GM19328 (cell line): ENCODE measurements at regions not wholly inside any gene's neighbourhood (a gene's known extent, or its start where the extent isn't known, plus 50 kb on each side); places are given as distances from the start of the nearest gene placed in this dataset.

Experiments used
- ATAC-seq: cut with Tn5 transposase; IDR thresholded peaks from one replicate; pipeline ENCODE4 v1.9.1; 2021; ENCODE audit warnings: mild to moderate bottlenecking, moderate library complexity; ENCODE audit not compliant: unreplicated experiment

DNA sequence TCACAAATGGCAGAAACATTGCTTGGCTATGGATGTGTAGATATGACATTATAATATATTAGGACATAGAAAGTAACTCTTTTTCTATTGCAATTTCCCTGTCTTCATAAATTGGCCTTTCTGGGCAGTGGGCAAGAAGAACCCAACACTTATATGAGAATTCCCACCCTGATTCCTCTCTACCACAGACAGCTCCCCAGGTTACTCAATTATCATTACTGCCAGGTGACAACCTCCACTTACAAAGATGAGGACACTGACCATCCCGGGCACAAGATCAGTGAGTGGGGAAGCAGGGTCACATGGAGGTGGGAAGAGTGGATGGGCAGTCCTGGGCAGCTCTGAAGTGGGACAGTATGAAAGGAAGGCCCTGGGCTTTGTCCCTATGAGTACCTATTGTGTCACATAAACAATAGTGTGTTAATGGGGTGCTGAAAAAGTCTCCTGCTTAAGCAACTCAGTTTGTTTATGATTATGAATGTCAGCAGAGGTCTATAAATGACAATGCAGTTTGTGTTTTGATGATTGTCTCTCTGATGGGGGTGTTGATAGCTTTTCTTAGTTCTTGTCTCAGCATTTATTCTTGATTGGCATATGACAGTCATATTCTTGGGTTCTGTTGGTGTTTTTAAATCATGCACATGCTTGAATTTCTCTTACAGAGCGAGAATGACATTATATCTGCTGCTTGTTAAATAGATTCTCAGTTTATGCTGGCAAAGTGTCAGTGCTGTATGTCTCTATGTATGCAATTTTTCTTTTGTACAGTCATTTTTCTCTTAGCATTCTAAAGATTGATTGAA lies 99.9 kb downstream of the SLIT2 start:
- ATAC-seq = no peak

DNA sequence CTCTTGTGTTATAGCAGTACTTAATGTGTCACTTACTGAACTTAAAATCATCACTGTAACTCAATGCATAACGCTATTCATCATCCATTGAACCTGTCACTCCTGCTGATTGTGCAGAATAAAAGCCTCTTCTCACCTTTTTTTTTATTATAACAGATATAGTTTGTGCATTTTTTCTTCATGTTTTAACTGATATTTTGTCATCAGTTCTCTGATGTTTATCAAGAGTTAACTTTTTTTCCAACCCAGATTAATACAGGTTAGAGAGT lies 100.4 kb downstream of the SLIT2 start:
- ATAC-seq = no peak

GRCh38 chr4:20353646-20354045 lies 101.9 kb downstream of the SLIT2 start:
- no peak for ATAC-seq

GRCh38 chr4:20354120-20354519 lies 102.4 kb downstream of the SLIT2 start:
- no peak for ATAC-seq

DNA sequence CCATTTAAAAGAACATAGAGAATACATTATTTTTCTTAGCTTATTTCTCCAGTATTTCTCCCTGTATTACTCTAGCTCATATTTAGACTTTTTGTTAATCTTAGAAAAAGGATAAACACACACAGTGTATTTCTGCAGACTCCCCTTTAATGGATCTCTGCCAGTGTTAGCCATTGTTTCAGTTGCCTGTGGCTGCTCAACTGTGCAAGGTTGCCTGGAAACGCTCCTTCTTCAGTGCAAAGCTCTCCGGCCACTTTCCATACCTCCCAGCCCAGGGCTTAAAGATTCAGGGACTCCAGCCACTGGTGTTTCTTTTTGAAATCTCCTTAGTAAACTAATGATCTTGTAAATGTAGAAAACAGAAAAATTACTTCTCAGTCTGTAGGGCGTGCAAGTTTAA lies 104.9 kb downstream of the SLIT2 start:
- no peak for ATAC-seq

GRCh38 chr4:20358110-20358509 lies 106.4 kb downstream of the SLIT2 start:
- no peak for ATAC-seq

GRCh38 chr4:20359692-20360091 lies 108.0 kb downstream of the SLIT2 start:
- peak; percentile 69 for ATAC-seq

- ATAC-seq = no peak
Observed at GRCh38 chr4:20362148-20362547, 110.4 kb downstream of the SLIT2 start.

- ATAC-seq = no peak
Observed at GRCh38 chr4:20364969-20365368, 113.3 kb downstream of the SLIT2 start.

DNA sequence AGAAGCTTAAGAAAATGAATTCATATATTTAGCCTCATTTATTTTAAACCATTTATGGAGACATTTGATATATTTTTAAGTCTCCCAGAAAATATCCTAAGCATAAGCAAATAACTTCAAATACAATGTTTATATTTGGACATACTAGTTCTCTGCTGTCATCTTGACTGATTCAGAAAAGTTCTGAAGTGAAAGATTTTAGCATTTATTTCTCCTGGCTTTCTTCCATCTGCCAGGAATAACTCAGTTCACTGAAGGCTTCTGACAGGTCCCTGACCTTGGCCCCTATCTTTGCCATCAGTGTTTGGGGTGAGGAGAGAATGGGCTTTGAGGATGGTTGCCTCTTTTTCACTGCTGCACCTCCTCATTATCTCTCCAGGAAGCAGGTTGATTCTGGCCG lies 115.7 kb downstream of the SLIT2 start:
- no peak for ATAC-seq

DNA sequence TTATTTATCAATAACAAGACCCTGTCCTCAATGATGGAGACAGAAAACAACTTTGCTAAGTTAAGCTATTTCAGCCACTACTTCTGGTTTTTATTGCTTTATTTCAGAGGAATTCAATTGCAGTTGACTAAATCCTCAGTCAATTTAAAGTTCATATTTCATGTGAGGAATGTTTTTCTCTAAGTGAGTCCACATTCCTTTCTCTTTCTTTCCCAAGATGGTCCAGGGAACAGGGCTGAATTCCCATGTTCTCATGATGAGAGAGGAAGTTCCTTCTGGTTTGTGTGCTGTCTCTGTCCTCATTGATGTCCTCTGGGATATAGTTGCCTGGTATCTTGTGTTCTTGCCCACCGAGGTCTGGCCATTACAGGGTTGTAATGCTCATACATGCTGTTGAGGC lies 117.2 kb downstream of the SLIT2 start:
- ATAC-seq = no peak

- ATAC-seq = no peak
Observed at GRCh38 chr4:20370274-20370673, 118.6 kb downstream of the SLIT2 start.

- no peak for ATAC-seq
Observed at GRCh38 chr4:20376070-20376469, 124.4 kb downstream of the SLIT2 start.

GRCh38 chr4:20378181-20378580 lies 126.5 kb downstream of the SLIT2 start:
- no peak for ATAC-seq

DNA sequence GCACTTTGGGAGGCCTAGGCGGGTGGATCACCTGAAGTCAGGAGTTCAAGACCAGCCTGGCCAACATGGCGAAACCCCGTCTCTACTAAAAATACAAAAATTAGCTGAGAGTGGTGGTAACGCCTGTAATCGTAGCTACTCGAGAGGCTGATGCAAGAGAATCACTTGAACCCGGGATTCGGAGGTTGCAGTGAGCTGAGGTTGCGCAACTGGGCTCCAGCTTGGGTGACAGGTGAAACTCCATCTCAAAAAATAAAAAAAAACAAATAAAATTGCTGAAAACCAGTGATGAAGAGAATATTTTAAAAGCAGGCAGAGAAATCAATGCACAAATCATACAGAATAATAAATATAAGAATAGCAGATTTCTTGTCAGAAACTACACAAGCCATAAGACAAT lies 129.3 kb downstream of the SLIT2 start:
- no peak for ATAC-seq

- no peak for ATAC-seq
Observed at GRCh38 chr4:20383283-20383682, 131.6 kb downstream of the SLIT2 start.

DNA sequence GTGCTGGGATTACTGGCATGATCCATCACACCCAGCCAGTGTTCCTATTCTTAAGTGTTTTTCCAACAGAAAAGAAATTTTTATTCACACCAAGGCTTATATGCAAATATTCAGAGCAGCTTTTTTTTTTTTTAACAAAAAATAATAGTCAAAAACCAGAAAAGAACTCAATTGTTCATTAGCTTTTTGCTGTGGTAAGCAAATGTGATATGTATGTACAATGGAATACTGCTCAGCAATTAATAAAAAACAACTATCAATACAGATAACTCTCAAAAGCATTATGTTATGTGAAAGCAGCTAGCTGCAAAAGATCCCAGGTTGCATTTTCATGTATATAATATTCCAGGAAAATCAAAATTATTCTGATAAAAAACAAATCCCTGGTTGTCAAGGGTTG lies 132.3 kb downstream of the SLIT2 start:
- ATAC-seq = no peak

DNA sequence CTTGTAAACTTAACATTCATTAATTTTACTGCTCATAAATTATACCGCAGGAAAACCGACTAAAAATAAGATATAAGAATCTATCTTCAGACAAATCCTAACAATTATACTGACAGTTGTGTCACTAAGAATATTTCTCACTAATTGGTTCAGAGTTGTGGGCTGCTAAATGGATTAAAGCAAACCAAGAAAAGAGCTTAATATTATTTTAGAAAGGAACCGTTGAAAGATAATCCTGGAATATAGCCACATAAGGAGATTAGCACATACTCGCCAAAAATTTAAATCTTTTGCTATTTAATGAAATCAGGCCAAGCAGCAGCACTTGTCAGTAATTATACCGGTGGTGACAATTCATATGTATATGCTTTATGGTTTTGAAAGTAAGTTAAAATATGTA lies 132.8 kb downstream of the SLIT2 start:
- ATAC-seq = no peak

GRCh38 chr4:20386001-20386740 lies 134.5 kb downstream of the SLIT2 start:
- no peak for ATAC-seq

DNA sequence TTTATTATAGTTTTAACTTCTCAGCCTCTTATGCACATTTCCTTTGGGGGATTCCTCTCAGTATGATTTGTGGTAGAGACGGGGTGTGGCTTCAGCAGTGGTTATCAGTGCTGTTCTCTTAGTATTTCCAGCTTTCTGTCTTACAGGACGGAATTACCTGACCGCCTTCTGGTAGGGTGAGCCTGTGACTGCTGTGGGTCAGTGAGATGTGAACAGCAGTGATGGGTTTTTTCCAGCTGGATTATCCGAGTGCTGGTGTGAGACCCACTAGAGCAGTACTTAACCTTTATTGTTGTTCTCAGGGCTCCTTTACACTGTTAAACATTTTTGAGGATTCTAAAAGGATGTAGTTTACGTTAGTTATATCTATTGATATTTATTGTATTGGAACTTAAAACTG lies 135.2 kb downstream of the SLIT2 start:
- ATAC-seq = no peak

GRCh38 chr4:20391198-20391597 lies 139.5 kb downstream of the SLIT2 start:
- ATAC-seq = no peak

- ATAC-seq = no peak
Observed at GRCh38 chr4:20391912-20392311, 140.2 kb downstream of the SLIT2 start.
